BE2C (cell line): ENCODE measurements at regions not wholly inside any gene's neighbourhood (a gene's known extent, or its start where the extent isn't known, plus 50 kb on each side); places are given as distances from the start of the nearest gene placed in this dataset.

ENCODE experiments used
- DNase-seq: peaks from one replicate; pipeline ENCODE4 v3.0.0-alpha.2; 2020
- H3K27me3 ChIP-seq: fragments of 250-450 bp; sonication (Bioruptor Pico); 2 replicates; pipeline ENCODE4 v1.5.1; 2020; ENCODE audit warnings: mild to moderate bottlenecking
- H3K36me3 ChIP-seq: fragments of 250-450 bp; sonication (Bioruptor Pico); 2 replicates; pipeline ENCODE4 v1.5.1; 2020; ENCODE audit warnings: mild to moderate bottlenecking
- H3K4me1 ChIP-seq: fragments of 250-450 bp; sonication (Bioruptor Pico); 2 replicates; pipeline ENCODE4 v1.5.1; 2020
- H3K4me3 ChIP-seq: 2 replicates; pipeline ENCODE4 v1.5.1; 2011; ENCODE audit warnings: low read depth, low read length
- H3K9me3 ChIP-seq: fragments of 250-450 bp; sonication (Bioruptor Pico); 2 replicates; pipeline ENCODE4 v1.5.1; 2020
- TF ChIP-seq, protein P1 (sequence below): IDR thresholded peaks from 2 replicates; pipeline ENCODE4 v1.5.1; 2012; ENCODE audit warnings: mild to moderate bottlenecking, low read depth, low read length

GRCh38 chr2:20129331-20130159 lies 78.1 kb upstream of the LAPTM4A start:
- no peaks in the 10 kb centered on the region for H3K27me3 ChIP-seq
- no peak overlapping the region for H3K4me3 ChIP-seq
- no peak for DNase-seq
- H3K9me3 ChIP-seq: no peaks in the 10 kb centered on the region
- TF ChIP-seq, protein P1, sequence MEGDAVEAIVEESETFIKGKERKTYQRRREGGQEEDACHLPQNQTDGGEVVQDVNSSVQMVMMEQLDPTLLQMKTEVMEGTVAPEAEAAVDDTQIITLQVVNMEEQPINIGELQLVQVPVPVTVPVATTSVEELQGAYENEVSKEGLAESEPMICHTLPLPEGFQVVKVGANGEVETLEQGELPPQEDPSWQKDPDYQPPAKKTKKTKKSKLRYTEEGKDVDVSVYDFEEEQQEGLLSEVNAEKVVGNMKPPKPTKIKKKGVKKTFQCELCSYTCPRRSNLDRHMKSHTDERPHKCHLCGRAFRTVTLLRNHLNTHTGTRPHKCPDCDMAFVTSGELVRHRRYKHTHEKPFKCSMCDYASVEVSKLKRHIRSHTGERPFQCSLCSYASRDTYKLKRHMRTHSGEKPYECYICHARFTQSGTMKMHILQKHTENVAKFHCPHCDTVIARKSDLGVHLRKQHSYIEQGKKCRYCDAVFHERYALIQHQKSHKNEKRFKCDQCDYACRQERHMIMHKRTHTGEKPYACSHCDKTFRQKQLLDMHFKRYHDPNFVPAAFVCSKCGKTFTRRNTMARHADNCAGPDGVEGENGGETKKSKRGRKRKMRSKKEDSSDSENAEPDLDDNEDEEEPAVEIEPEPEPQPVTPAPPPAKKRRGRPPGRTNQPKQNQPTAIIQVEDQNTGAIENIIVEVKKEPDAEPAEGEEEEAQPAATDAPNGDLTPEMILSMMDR: no peak
- H3K36me3 ChIP-seq: no peaks in the 10 kb centered on the region
- H3K4me1 ChIP-seq: no peaks in the 10 kb centered on the region

DNA sequence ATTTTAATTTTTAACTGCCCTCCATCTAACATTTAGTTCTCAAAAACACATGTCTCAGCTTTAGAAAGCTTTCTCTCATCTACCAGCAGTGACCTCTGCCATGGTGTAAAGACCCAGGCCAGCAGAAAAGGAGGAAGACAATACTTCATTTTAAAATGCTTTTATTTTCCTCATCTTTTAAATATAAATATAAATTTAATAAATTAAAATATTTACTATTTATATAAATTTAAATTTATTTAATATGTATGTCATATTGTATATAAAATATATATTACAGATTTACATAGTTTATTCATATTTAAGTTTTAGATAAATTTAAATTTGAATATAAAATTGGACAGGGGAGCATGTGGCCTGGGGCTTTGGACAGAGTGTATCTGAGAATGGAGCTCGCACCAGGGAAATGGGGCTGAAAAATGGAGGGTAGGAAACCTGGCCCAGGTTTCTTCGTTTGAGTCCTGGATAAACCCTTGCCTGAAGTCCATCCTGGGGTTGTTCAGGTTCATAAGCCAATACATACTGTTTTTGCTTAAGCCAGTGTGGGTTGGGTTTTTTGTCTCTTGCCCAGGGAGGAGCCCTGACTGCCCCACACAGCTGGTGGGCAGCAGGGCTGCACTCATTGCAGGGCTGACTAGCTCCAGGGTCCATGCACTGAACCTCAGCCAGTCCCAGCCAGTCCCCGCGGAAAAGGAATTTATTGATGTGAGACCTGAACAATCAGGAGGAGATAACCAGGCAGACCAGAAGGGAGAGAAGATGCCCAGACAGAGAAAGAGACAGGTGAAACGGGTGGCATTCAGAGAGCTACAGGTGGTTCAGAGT lies 77.3 kb upstream of the LAPTM4A start:
- no peaks in the 10 kb centered on the region for H3K9me3 ChIP-seq
- no peak overlapping the region for H3K4me3 ChIP-seq
- DNase-seq: no peak
- H3K4me1 ChIP-seq: no peaks in the 10 kb centered on the region
- TF ChIP-seq, protein P1: no peak
- no peaks in the 10 kb centered on the region for H3K36me3 ChIP-seq
- no peaks in the 10 kb centered on the region for H3K27me3 ChIP-seq

DNA sequence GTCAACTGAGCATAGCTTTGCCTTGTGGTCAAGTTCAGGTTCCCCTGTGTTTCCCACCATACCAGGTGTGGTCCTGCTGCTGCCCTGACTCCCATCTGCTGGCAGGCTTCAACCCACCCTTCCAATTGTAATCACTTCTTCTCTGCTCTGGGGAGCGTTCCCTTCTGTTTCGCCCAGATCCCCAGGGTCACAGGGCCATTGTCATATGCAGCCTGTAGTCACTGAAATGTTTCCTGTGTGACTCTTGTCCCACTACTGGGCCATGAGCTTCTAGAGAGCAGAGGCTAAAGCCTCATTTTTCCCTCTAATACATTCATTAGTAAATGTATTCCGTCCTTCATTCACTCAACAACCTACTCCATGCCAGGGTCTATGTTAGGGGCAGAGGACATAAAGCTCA lies 75.0 kb upstream of the LAPTM4A start:
- no peak for DNase-seq

GRCh38 chr2:20126040-20126439 lies 74.6 kb upstream of the LAPTM4A start:
- Histone ChIP-seq H3K4me3 (no peak overlapping the region), H3K4me1 (no peaks in the 10 kb centered on the region), H3K27me3 (no peaks in the 10 kb centered on the region), H3K36me3 (no peaks in the 10 kb centered on the region), H3K9me3 (no peaks in the 10 kb centered on the region)
- no peak for DNase-seq
- TF ChIP-seq, protein P1: no peak

More for the DNA sequence above, 75.0 kb upstream of the LAPTM4A start:
- Histone ChIP-seq H3K4me1 (no peaks in the 10 kb centered on the region), H3K9me3 (no peaks in the 10 kb centered on the region), H3K4me3 (no peak overlapping the region), H3K36me3 (no peaks in the 10 kb centered on the region), H3K27me3 (no peaks in the 10 kb centered on the region)
- TF ChIP-seq, protein P1: no peak

GRCh38 chr2:20125616-20126015 lies 74.2 kb upstream of the LAPTM4A start:
- Histone ChIP-seq H3K36me3 (no peaks in the 10 kb centered on the region), H3K4me3 (no peak overlapping the region), H3K27me3 (no peaks in the 10 kb centered on the region), H3K4me1 (no peaks in the 10 kb centered on the region), H3K9me3 (no peaks in the 10 kb centered on the region)
- TF ChIP-seq, protein P1: no peak
- DNase-seq: no peak

DNA sequence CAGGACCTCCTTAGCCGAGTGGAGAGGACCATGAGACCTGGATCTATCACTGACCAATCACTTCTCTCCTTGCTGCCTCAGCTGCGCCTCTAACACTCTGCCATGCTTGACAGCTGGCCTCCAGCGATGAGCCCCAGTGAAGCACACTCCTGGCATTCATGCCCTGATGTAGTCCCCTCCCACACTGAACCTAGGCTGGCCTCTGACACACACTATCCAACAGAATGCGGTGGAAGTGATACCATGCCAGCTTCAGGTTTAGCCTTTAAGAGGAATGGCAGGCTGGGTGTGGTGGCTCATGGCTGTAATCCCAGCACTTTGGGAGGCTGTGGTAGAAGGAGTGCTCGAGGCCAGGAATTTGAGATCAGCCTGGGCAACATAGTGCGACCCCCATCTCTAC lies 73.7 kb upstream of the LAPTM4A start:
- TF ChIP-seq, protein P1: no peak
- Histone ChIP-seq H3K4me1 (no peaks in the 10 kb centered on the region), H3K27me3 (no peaks in the 10 kb centered on the region), H3K36me3 (no peaks in the 10 kb centered on the region), H3K9me3 (no peaks in the 10 kb centered on the region), H3K4me3 (no peak overlapping the region)
- no peak for DNase-seq
